Neuronal stem cell (in vitro differentiated cells): ENCODE measurements at regions not wholly inside any gene's neighbourhood (a gene's known extent, or its start where the extent isn't known, plus 50 kb on each side); places are given as distances from the start of the nearest gene placed in this dataset.

Experiments used
- DNase-seq: peaks from one replicate; pipeline ENCODE4 v3.0.0-alpha.2; 2013; ENCODE audit warnings: low spot score
- H2AFZ ChIP-seq: one replicate; pipeline ENCODE4 v1.6.1; 2013; ENCODE audit warnings: mild to moderate bottlenecking, low read length, inconsistent platforms
- H2AK5ac ChIP-seq: 2 replicates; pipeline ENCODE4 v1.6.1; 2013; ENCODE audit warnings: low read depth, mild to moderate bottlenecking, inconsistent platforms, low read length, moderate library complexity, mixed read lengths
- H2BK120ac ChIP-seq: 2 replicates; pipeline ENCODE4 v1.6.1; 2013; ENCODE audit warnings: low read depth, mild to moderate bottlenecking, inconsistent platforms, low read length, moderate library complexity, mixed read lengths
- H2BK12ac ChIP-seq: one replicate; pipeline ENCODE4 v1.6.1; 2013; ENCODE audit warnings: low read length, inconsistent platforms
- H2BK15ac ChIP-seq: 2 replicates; pipeline ENCODE4 v1.6.1; 2013; ENCODE audit warnings: mild to moderate bottlenecking, low read length, inconsistent platforms, mixed read lengths
- H2BK5ac ChIP-seq: one replicate; pipeline ENCODE4 v1.6.1; 2013; ENCODE audit warnings: inconsistent platforms, mild to moderate bottlenecking, low read length, moderate library complexity
- H3K14ac ChIP-seq: one replicate; pipeline ENCODE4 v1.6.1; 2013; ENCODE audit warnings: low read length, inconsistent platforms
- H3K18ac ChIP-seq: 2 replicates; pipeline ENCODE4 v1.6.1; 2013; ENCODE audit warnings: low read length, inconsistent platforms
- H3K23ac ChIP-seq: 2 replicates; pipeline ENCODE4 v1.6.1; 2013; ENCODE audit warnings: low read depth, mild to moderate bottlenecking, mixed read lengths, low read length, inconsistent platforms; ENCODE audit not compliant: poor library complexity
- H3K27ac ChIP-seq: replicated peaks from 3 replicates; pipeline ENCODE4 v1.5.1; 2013; ENCODE audit warnings: low read length, inconsistent platforms
- H3K27me3 ChIP-seq, 3 experiments: 2 replicates each; pipeline ENCODE4 v1.6.1; 2013; ENCODE audit warnings: low read length in 3 of 3, mild to moderate bottlenecking in 2 of 3, inconsistent platforms in 1 of 3, low read depth in 1 of 3, mixed read lengths in 1 of 3, moderate library complexity in 1 of 3; ENCODE audit not compliant: control insufficient read depth in 3 of 3, insufficient read depth in 3 of 3
- H3K36me3 ChIP-seq, 2 donors: replicated peaks in 1 of 2; 2 replicates each; pipeline ENCODE4 v1.6.1; 2013; ENCODE audit warnings: low read length in 2 of 2; ENCODE audit not compliant: control insufficient read depth in 2 of 2, insufficient read depth in 2 of 2
- H3K4ac ChIP-seq: 2 replicates; pipeline ENCODE4 v1.6.1; 2013; ENCODE audit warnings: inconsistent platforms, mild to moderate bottlenecking, low read length, moderate library complexity
- H3K4me1 ChIP-seq, 2 donors: 1 replicate in 1 of 2; 2 replicates in 1 of 2; pipeline ENCODE4 v1.6.1; 2013; ENCODE audit warnings: low read length in 2 of 2, low read depth in 1 of 2; ENCODE audit not compliant: control insufficient read depth in 2 of 2, insufficient read depth in 1 of 2
- H3K4me2 ChIP-seq: one replicate; pipeline ENCODE4 v1.6.1; 2013; ENCODE audit warnings: mild to moderate bottlenecking, low read length, inconsistent platforms; ENCODE audit not compliant: insufficient read depth, poor library complexity, severe bottlenecking
- H3K4me3 ChIP-seq, 2 donors: 2 replicates each; pipeline ENCODE4 v1.5.1; 2013; ENCODE audit warnings: low read length in 2 of 2, mild to moderate bottlenecking in 2 of 2, inconsistent platforms in 1 of 2, moderate library complexity in 1 of 2
- H3K79me1 ChIP-seq: one replicate; pipeline ENCODE4 v1.6.1; 2013; ENCODE audit warnings: low read depth, mild to moderate bottlenecking, inconsistent platforms, low read length, moderate library complexity
- H3K9ac ChIP-seq: one replicate; pipeline ENCODE4 v1.6.1; 2013; ENCODE audit warnings: mild to moderate bottlenecking, low read depth, low read length, inconsistent platforms; ENCODE audit not compliant: poor library complexity
- H3K9me3 ChIP-seq, 2 donors: replicated peaks in 1 of 2; 2 replicates each; pipeline versions ENCODE3 to v1.6.1; 2013; ENCODE audit warnings: low read length in 2 of 2, mild to moderate bottlenecking in 2 of 2, inconsistent platforms in 1 of 2, low read depth in 1 of 2, mixed read lengths in 1 of 2, moderate library complexity in 1 of 2; ENCODE audit not compliant: control insufficient read depth in 2 of 2, insufficient read depth in 1 of 2
- H4K8ac ChIP-seq: one replicate; pipeline ENCODE4 v1.6.1; 2013; ENCODE audit warnings: low read depth, mild to moderate bottlenecking, inconsistent platforms, low read length, moderate library complexity
- H4K91ac ChIP-seq: one replicate; pipeline ENCODE4 v1.6.1; 2013; ENCODE audit warnings: low read length, low read depth, mild to moderate bottlenecking, inconsistent platforms; ENCODE audit not compliant: poor library complexity
- whole genome bisulfite sequencing, 2 donors: extraction: QIAGEN DNeasy Blood & Tissue Kit; methylation state at CpG; one replicate each; pipeline ENCODE4 v1.1.7; 2013; ENCODE audit warnings: missing lambda C conversion rate in 2 of 2, mixed read lengths in 1 of 2; ENCODE audit not compliant: insufficient read length in 2 of 2, insufficient replicate concordance in 1 of 2; ENCODE audit errors: extremely low coverage in 2 of 2; 5-methylcytosine and 5-hydroxymethylcytosine counted together

- H3K4me3 ChIP-seq, result no peak overlapping the region
- H3K36me3 ChIP-seq, result no peaks in the 10 kb centered on the region
- H3K4ac ChIP-seq, result no peak overlapping the region
- H3K27me3 ChIP-seq, result peaks cover 0 to 6% (median 0%) of the 10 kb centered on the region in 3 experiments
- H3K79me1 ChIP-seq, result no peaks in the 10 kb centered on the region
- H3K23ac ChIP-seq, result no peak overlapping the region
- no peak overlapping the region for H3K9ac ChIP-seq
- no peak overlapping the region for H3K18ac ChIP-seq
- no peaks in the 10 kb centered on the region for H3K9me3 ChIP-seq
- H2AK5ac ChIP-seq, result no peak overlapping the region
- H3K4me2 ChIP-seq, result no peak overlapping the region
- no peak overlapping the region for H4K91ac ChIP-seq
- H2BK5ac ChIP-seq, result no peak overlapping the region
- H2BK12ac ChIP-seq, result no peak overlapping the region
- H3K4me1 ChIP-seq, result no peaks in the 10 kb centered on the region
- no peak overlapping the region for H3K27ac ChIP-seq
- WGBS, 2 donors, result no CpG with 5 or more reads among the region's 4 CpGs
- no peak overlapping the region for H2BK120ac ChIP-seq
- H4K8ac ChIP-seq, result no peak overlapping the region
- H2AFZ ChIP-seq, result no peak overlapping the region
- DNase-seq, result no peak
- H3K14ac ChIP-seq, result no peak overlapping the region
- no peak overlapping the region for H2BK15ac ChIP-seq
These were observed 282.1 kb upstream of the CHD6 start for GRCh38 chr20:41900201-41900691.

GRCh38 chr20:41897708-41898107 is 279.5 kb upstream of the CHD6 start:
- H3K4me2 ChIP-seq, result no peak overlapping the region
- H3K9ac ChIP-seq, result no peak overlapping the region
- no peaks in the 10 kb centered on the region for H3K27me3 ChIP-seq
- no peak overlapping the region for H2BK120ac ChIP-seq
- H2BK15ac ChIP-seq, result no peak overlapping the region
- H3K4me1 ChIP-seq, result no peaks in the 10 kb centered on the region
- no peak overlapping the region for H3K4ac ChIP-seq
- H4K8ac ChIP-seq, result no peak overlapping the region
- DNase-seq, result no peak
- no peak overlapping the region for H2AK5ac ChIP-seq
- WGBS, 2 donors, result no CpG with 5 or more reads among the region's 5 CpGs
- H2BK5ac ChIP-seq, result no peak overlapping the region
- H3K14ac ChIP-seq, result no peak overlapping the region
- no peak overlapping the region for H3K18ac ChIP-seq
- H3K23ac ChIP-seq, result no peak overlapping the region
- H3K27ac ChIP-seq, result no peak overlapping the region
- H3K79me1 ChIP-seq, result no peaks in the 10 kb centered on the region
- H2AFZ ChIP-seq, result no peak overlapping the region
- H4K91ac ChIP-seq, result no peak overlapping the region
- H3K36me3 ChIP-seq, result no peaks in the 10 kb centered on the region
- no peak overlapping the region for H2BK12ac ChIP-seq
- peaks cover 0 to 3% of the 10 kb centered on the region in 2 donors for H3K9me3 ChIP-seq
- H3K4me3 ChIP-seq, result no peak overlapping the region

GRCh38 chr20:41895241-41896032 is 277.3 kb upstream of the CHD6 start:
- Histone ChIP-seq H4K91ac (no peak overlapping the region), H3K36me3 (no peaks in the 10 kb centered on the region), H3K4me3 (no peak overlapping the region), H2BK120ac (no peak overlapping the region), H3K79me1 (no peaks in the 10 kb centered on the region), H2BK15ac (no peak overlapping the region), H3K18ac (no peak overlapping the region), H2AK5ac (no peak overlapping the region), H4K8ac (no peak overlapping the region), H3K4me1 (no peaks in the 10 kb centered on the region), H2BK5ac (no peak overlapping the region), H3K4me2 (no peak overlapping the region), H3K9me3 (peaks cover 0 to 3% of the 10 kb centered on the region in 2 donors), H3K27me3 (no peaks in the 10 kb centered on the region), H3K4ac (no peak overlapping the region), H3K23ac (no peak overlapping the region), H3K27ac (no peak overlapping the region), H3K14ac (no peak overlapping the region), H2BK12ac (no peak overlapping the region), H3K9ac (no peak overlapping the region), H2AFZ (no peak overlapping the region)
- no peak for DNase-seq
- WGBS, 2 donors, result no CpG with 5 or more reads among the region's 5 CpGs

GRCh38 chr20:41894255-41894963 is 276.2 kb upstream of the CHD6 start:
- WGBS, 2 donors, result no CpG with 5 or more reads among the region's 10 CpGs
- Histone ChIP-seq H3K4me2 (no peak overlapping the region), H3K18ac (peak overlapping the region; percentile 86), H2BK12ac (no peak overlapping the region), H3K27ac (no peak overlapping the region), H3K4me1 (peaks cover 0 to 5% of the 10 kb centered on the region in 2 donors), H3K23ac (peak overlapping the region; percentile 56), H3K36me3 (no peaks in the 10 kb centered on the region), H2BK120ac (no peak overlapping the region), H3K9me3 (peaks cover 0 to 3% of the 10 kb centered on the region in 2 donors), H3K4ac (peak overlapping the region; percentile 2), H4K8ac (no peak overlapping the region), H3K79me1 (no peaks in the 10 kb centered on the region), H2AFZ (no peak overlapping the region), H2BK5ac (no peak overlapping the region), H4K91ac (no peak overlapping the region), H3K9ac (peak overlapping the region; percentile 7), H3K27me3 (no peaks in the 10 kb centered on the region), H2AK5ac (no peak overlapping the region), H2BK15ac (peak overlapping the region; percentile 22), H3K14ac (no peak overlapping the region), H3K4me3 (no peak overlapping the region)
- DNase-seq, result no peak
